Liver (tissue), 8 donors: ENCODE measurements at regions not wholly inside any gene's neighbourhood (a gene's known extent, or its start where the extent isn't known, plus 50 kb on each side); places are given as distances from the start of the nearest gene placed in this dataset.

ENCODE experiments used
- DNase-seq: peaks from one replicate; pipeline ENCODE4 v3.0.0-alpha.2; 2017; ENCODE audit warnings: low spot score
- H3K27ac ChIP-seq, 2 donors: one replicate each; pipeline ENCODE4 v1.7.0; 2013; ENCODE audit warnings: inconsistent platforms in 2 of 2, low read length in 2 of 2, control low read depth in 1 of 2, low read depth in 1 of 2, mild to moderate bottlenecking in 1 of 2
- H3K27me3 ChIP-seq, 4 donors: one replicate each; pipeline versions ENCODE4 v1.6.1 to v1.7.0; 2013; ENCODE audit warnings: low read length in 3 of 4, inconsistent platforms in 1 of 4, mild to moderate bottlenecking in 1 of 4, moderate library complexity in 1 of 4; ENCODE audit not compliant: control insufficient read depth in 4 of 4, insufficient read depth in 4 of 4
- H3K36me3 ChIP-seq, 4 donors: one replicate each; pipeline versions ENCODE4 v1.6.1 to v1.7.0; 2013; ENCODE audit warnings: low read length in 3 of 4, mild to moderate bottlenecking in 3 of 4, low read depth in 1 of 4, moderate library complexity in 1 of 4; ENCODE audit not compliant: control insufficient read depth in 4 of 4, insufficient read depth in 3 of 4
- H3K4me1 ChIP-seq, 4 donors: one replicate each; pipeline versions ENCODE4 v1.6.1 to v1.7.0; 2013; ENCODE audit warnings: low read length in 3 of 4, mild to moderate bottlenecking in 3 of 4, moderate library complexity in 1 of 4; ENCODE audit not compliant: control insufficient read depth in 4 of 4, insufficient read depth in 4 of 4
- H3K4me3 ChIP-seq, 3 donors: one replicate each; pipeline versions ENCODE4 v1.6.1 to v1.7.0; 2013; ENCODE audit warnings: low read length in 3 of 3, control low read depth in 1 of 3, low read depth in 1 of 3, mild to moderate bottlenecking in 1 of 3
- H3K9ac ChIP-seq, 2 donors: one replicate each; pipeline ENCODE4 v1.7.0; 2013; ENCODE audit warnings: low read length in 2 of 2, mild to moderate bottlenecking in 2 of 2, moderate library complexity in 2 of 2, control low read depth in 1 of 2, low read depth in 1 of 2
- H3K9me3 ChIP-seq, 4 donors: one replicate each; pipeline versions ENCODE4 v1.6.1 to v1.7.0; 2013; ENCODE audit warnings: low read length in 3 of 4; ENCODE audit not compliant: control insufficient read depth in 4 of 4
- EGR1 ChIP-seq, 2 donors: IDR thresholded peaks; 2 replicates each; pipeline ENCODE4 v1.6.1; 2016 to 2018; ENCODE audit warnings: antibody characterized with exemption in 2 of 2, low read depth in 2 of 2
- FOXA2 ChIP-seq: IDR thresholded peaks from 2 replicates; pipeline ENCODE4 v1.6.1; 2016; ENCODE audit warnings: antibody characterized with exemption
- GABPA ChIP-seq, 2 donors: IDR thresholded peaks in 1 of 2; conservative IDR thresholded peaks in 1 of 2; 2 replicates each; pipeline ENCODE4 v1.6.1; 2016; ENCODE audit warnings: antibody characterized with exemption in 2 of 2, mild to moderate bottlenecking in 1 of 2, moderate library complexity in 1 of 2
- HNF4A ChIP-seq, 2 donors: conservative IDR thresholded peaks; 2 replicates each; pipeline ENCODE4 v1.6.1; 2016; ENCODE audit warnings: antibody characterized with exemption in 2 of 2, mild to moderate bottlenecking in 2 of 2
- HNF4G ChIP-seq: IDR thresholded peaks from 2 replicates; pipeline ENCODE4 v1.6.1; 2016; ENCODE audit warnings: antibody characterized with exemption
- JUND ChIP-seq, 2 donors: IDR thresholded peaks; 2 replicates each; pipeline ENCODE4 v1.6.1; 2016; ENCODE audit warnings: antibody characterized with exemption in 2 of 2
- NR2F2 ChIP-seq: IDR thresholded peaks from 2 replicates; pipeline ENCODE4 v1.6.1; 2016; ENCODE audit warnings: antibody characterized with exemption
- RAD21 ChIP-seq, 2 donors: IDR thresholded peaks; 2 replicates each; pipeline ENCODE4 v1.6.1; 2016; ENCODE audit warnings: antibody characterized with exemption in 2 of 2, mild to moderate bottlenecking in 2 of 2
- SP1 ChIP-seq: IDR thresholded peaks from 2 replicates; pipeline ENCODE4 v1.6.1; 2018; ENCODE audit warnings: antibody characterized with exemption, mild to moderate bottlenecking
- TAF1 ChIP-seq: conservative IDR thresholded peaks from 2 replicates; pipeline ENCODE4 v1.6.1; 2016; ENCODE audit warnings: antibody characterized with exemption, mild to moderate bottlenecking
- WGBS: extraction: QIAGEN DNeasy Blood & Tissue Kit; methylation state at CpG from one replicate; pipeline ENCODE4 v1.1.7; 2013; 5-methylcytosine and 5-hydroxymethylcytosine counted together
- TF ChIP-seq, protein P1 (sequence below): fragments of 150-350 bp; IDR thresholded peaks from 2 replicates; pipeline ENCODE4 v1.5.1; 2017; ENCODE audit warnings: improper control_type of control experiment, low read depth, low read length; ENCODE audit not compliant: missing input control
- TF ChIP-seq, protein P2 (sequence below): IDR thresholded peaks from 2 replicates; pipeline ENCODE4 v1.6.1; 2016; ENCODE audit warnings: antibody characterized with exemption
- TF ChIP-seq, protein P3 (sequence below): IDR thresholded peaks from 2 replicates; pipeline ENCODE4 v1.6.1; 2016; ENCODE audit warnings: antibody characterized with exemption
- TF ChIP-seq, protein P4 (sequence below): IDR thresholded peaks from 2 replicates; pipeline ENCODE4 v1.6.1; 2016; ENCODE audit warnings: antibody characterized with exemption, mild to moderate bottlenecking
- donor health status: healthy.
- donor health status: healthy.
- donor health status: healthy.
- donor health status: healthy.
- donor health status: healthy.

DNA sequence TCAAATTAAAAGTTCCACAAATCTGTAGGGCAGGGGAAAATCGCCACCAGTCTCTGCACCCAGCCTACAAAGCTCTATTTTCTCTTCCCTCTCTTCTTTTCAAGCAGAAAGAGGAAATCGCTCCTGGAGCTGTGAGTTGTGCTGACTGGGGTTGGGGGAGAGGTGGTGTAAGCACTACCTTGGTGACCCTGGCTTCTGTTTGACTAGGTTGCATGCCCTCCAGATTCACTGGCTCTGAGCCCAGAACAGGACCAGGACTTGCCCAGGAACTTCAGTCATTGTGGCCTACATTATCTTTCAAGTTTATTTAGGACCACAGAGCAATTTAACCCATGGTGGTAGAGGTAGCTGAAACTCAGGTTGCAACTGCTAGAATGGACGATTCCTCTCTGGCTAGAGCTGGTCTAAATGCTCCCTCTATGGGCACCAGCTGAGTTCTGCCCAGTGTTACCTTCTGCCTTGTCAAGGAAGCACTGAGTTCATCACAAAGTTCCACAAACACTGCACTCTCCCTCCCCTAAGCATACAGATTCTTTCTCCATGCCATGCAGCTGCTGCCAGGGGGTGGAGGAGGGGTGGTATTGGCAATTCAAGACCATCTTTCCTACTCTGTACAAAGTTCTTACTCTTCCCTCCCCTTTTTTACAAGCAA is 122.0 kb upstream of the BMP5 start (continued):
- TF ChIP-seq, protein P1, sequence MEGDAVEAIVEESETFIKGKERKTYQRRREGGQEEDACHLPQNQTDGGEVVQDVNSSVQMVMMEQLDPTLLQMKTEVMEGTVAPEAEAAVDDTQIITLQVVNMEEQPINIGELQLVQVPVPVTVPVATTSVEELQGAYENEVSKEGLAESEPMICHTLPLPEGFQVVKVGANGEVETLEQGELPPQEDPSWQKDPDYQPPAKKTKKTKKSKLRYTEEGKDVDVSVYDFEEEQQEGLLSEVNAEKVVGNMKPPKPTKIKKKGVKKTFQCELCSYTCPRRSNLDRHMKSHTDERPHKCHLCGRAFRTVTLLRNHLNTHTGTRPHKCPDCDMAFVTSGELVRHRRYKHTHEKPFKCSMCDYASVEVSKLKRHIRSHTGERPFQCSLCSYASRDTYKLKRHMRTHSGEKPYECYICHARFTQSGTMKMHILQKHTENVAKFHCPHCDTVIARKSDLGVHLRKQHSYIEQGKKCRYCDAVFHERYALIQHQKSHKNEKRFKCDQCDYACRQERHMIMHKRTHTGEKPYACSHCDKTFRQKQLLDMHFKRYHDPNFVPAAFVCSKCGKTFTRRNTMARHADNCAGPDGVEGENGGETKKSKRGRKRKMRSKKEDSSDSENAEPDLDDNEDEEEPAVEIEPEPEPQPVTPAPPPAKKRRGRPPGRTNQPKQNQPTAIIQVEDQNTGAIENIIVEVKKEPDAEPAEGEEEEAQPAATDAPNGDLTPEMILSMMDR: no peak

DNA sequence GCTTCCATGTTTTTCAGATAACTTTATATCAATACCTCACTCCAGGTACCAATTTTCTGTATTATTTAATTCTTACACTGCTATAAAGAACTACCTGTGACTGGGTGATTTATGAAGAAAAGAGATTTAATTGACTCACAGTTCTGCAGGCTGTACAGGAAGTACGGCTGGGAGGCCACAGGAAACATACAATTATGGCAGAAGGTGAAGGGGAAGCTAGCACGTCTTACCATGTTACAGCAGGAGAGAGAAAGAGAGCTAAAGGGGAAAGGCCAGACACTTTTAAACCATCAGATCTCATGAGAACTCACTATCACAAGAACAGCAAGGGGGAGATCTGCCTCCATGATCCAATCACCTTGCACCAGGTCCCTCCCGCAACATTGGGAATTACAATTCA is 119.1 kb upstream of the BMP5 start:
- Histone ChIP-seq H3K36me3 (no peaks in the 10 kb centered on the region), H3K4me3 (no peak overlapping the region), H3K27me3 (no peaks in the 10 kb centered on the region), H3K9ac (no peak overlapping the region), H3K9me3 (peaks cover 2 to 4% (median 3%) of the 10 kb centered on the region in 4 donors), H3K27ac (no peak overlapping the region), H3K4me1 (no peaks in the 10 kb centered on the region)
- TF ChIP-seq JUND (IDR thresholded peaks at IDR 0.05) (no peak), NR2F2 (no peak), RAD21 (IDR thresholded peaks at IDR 0.05) (no peak), HNF4A (conservative IDR thresholded peaks at IDR 0.05) (no peak), HNF4G (no peak), GABPA (IDR thresholded peaks at IDR 0.05 in 1 of 2, conservative IDR thresholded peaks at IDR 0.05 in 1 of 2) (no peak), TAF1 (no peak), FOXA2 (no peak), EGR1 (IDR thresholded peaks at IDR 0.05; ENCODE audit: low read depth in 2 of 2) (no peak), SP1 (no peak)
- TF ChIP-seq, protein P2, sequence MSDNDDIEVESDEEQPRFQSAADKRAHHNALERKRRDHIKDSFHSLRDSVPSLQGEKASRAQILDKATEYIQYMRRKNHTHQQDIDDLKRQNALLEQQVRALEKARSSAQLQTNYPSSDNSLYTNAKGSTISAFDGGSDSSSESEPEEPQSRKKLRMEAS: no peak
- TF ChIP-seq, protein P3, sequence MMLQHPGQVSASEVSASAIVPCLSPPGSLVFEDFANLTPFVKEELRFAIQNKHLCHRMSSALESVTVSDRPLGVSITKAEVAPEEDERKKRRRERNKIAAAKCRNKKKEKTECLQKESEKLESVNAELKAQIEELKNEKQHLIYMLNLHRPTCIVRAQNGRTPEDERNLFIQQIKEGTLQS: no peak
- TF ChIP-seq, protein P1: no peak
- TF ChIP-seq, protein P4, sequence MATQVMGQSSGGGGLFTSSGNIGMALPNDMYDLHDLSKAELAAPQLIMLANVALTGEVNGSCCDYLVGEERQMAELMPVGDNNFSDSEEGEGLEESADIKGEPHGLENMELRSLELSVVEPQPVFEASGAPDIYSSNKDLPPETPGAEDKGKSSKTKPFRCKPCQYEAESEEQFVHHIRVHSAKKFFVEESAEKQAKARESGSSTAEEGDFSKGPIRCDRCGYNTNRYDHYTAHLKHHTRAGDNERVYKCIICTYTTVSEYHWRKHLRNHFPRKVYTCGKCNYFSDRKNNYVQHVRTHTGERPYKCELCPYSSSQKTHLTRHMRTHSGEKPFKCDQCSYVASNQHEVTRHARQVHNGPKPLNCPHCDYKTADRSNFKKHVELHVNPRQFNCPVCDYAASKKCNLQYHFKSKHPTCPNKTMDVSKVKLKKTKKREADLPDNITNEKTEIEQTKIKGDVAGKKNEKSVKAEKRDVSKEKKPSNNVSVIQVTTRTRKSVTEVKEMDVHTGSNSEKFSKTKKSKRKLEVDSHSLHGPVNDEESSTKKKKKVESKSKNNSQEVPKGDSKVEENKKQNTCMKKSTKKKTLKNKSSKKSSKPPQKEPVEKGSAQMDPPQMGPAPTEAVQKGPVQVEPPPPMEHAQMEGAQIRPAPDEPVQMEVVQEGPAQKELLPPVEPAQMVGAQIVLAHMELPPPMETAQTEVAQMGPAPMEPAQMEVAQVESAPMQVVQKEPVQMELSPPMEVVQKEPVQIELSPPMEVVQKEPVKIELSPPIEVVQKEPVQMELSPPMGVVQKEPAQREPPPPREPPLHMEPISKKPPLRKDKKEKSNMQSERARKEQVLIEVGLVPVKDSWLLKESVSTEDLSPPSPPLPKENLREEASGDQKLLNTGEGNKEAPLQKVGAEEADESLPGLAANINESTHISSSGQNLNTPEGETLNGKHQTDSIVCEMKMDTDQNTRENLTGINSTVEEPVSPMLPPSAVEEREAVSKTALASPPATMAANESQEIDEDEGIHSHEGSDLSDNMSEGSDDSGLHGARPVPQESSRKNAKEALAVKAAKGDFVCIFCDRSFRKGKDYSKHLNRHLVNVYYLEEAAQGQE: no peak
- 68% methylated on average over 3 of the region's 3 CpGs for WGBS
- no peak for DNase-seq
